GM12864 (cell line): ENCODE measurements at regions not wholly inside any gene's neighbourhood (a gene's known extent, or its start where the extent isn't known, plus 50 kb on each side); places are given as distances from the start of the nearest gene placed in this dataset.

Source experiments
- DNase-seq: peaks from one replicate; pipeline ENCODE4 v3.0.0-alpha.2; 2011; ENCODE audit warnings: low read depth
- H3K4me3 ChIP-seq: 2 replicates; pipeline ENCODE4 v1.5.1; 2011; ENCODE audit warnings: mild to moderate bottlenecking, low read depth, low read length, control low read depth
- TF ChIP-seq, protein P1 (sequence below): IDR thresholded peaks from 2 replicates; pipeline ENCODE4 v1.5.1; 2011; ENCODE audit warnings: low read depth, mild to moderate bottlenecking, moderate library complexity, low read length, control low read depth, inconsistent platforms; ENCODE audit errors: missing control alignments

DNA sequence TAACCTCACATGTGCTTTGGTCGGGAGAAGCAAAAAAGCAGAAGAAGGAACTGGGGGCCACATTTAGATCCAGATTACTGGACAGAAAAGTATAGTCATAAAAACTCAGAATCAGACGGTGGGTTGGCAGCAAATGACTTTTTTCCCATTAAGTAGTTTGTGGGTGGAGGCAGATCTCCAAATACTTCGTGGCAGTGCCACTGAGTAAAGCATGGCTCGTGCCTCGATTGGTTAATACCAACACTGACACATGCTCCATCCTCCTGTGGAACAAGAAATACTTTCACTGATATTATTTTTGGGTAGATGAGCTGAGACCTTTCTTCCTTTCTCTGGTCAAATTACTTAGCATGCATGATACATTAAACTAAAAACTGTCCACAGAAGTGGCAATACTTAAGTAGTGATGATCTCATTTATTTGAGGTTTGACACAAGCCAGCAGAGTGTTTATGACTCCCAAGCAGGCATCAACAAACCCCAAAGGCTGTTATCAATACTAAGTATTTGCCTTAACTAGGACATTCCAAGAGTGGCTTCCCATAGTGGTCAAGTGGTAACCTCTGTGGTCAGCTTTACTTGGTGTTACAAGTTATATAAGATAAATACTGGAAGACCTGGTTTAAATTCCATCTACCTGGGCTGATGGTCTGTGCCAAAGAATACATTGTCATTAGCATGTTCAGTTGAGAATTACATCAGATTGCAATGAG lies 500.0 kb upstream of the RUNX1 start:
- no peak overlapping the region for H3K4me3 ChIP-seq
- TF ChIP-seq, protein P1, sequence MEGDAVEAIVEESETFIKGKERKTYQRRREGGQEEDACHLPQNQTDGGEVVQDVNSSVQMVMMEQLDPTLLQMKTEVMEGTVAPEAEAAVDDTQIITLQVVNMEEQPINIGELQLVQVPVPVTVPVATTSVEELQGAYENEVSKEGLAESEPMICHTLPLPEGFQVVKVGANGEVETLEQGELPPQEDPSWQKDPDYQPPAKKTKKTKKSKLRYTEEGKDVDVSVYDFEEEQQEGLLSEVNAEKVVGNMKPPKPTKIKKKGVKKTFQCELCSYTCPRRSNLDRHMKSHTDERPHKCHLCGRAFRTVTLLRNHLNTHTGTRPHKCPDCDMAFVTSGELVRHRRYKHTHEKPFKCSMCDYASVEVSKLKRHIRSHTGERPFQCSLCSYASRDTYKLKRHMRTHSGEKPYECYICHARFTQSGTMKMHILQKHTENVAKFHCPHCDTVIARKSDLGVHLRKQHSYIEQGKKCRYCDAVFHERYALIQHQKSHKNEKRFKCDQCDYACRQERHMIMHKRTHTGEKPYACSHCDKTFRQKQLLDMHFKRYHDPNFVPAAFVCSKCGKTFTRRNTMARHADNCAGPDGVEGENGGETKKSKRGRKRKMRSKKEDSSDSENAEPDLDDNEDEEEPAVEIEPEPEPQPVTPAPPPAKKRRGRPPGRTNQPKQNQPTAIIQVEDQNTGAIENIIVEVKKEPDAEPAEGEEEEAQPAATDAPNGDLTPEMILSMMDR: no peak

DNA sequence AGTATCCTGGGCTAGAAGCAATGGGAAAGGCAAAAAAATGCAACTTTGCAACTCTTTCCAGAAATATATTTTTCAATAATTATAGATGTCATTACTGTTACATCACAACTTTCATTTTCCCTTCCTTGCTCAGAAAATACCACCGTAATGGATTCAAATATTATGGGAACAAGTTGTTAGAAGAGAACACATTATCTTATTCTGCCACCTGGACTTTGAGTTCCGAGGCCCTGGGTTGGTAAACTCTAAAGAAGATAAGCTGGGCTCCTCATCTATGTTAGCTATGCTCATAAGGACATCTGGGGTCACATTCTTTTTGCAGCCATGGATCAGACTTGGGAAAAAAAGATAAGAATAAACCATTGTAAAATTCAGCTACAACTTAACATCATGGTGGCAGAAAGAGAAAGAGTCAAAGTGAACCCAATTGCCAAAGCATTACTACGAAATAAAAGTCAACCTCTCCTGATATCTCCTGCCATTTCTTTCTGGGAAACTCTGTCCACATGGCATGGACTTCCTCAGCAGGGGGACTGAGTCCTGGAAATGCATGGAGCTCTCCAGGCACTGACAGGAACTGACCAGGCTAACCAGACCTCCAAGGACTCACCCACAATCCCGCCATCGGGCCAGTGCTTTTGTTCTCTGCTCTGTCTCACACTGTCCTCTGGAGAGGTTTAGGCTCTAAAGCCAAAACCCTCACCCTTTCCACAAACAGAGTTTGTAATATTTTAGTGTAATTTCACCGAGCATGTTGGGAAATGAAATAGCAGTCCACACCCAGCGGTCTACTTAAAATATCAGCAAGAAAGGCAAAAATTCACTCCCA lies 499.1 kb upstream of the RUNX1 start:
- no peak overlapping the region for H3K4me3 ChIP-seq
- TF ChIP-seq, protein P1: no peak
- DNase-seq: no peak

More for the DNA sequence above, 500.0 kb upstream of the RUNX1 start:
- DNase-seq: no peak

DNA sequence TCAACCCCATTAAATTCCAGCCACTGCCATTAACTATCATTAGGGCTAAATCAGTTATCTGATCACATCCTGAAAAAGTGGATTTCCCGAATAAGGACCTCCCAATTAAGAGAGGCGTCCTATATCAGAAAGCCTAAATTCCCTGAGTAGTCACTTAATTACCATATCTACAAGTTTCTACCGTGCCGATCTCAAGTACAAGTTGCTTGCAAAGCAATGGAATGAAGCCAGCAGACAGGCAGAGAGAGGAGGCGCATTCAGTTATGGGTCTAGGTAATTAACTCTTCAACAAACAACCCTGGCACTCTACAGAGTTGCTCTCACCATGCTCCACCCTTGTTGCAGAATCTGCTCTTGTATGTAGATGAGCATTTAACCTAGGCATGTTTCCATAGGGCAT lies 494.6 kb upstream of the RUNX1 start:
- no peak for DNase-seq
- TF ChIP-seq, protein P1: no peak
- H3K4me3 ChIP-seq: no peak overlapping the region

DNA sequence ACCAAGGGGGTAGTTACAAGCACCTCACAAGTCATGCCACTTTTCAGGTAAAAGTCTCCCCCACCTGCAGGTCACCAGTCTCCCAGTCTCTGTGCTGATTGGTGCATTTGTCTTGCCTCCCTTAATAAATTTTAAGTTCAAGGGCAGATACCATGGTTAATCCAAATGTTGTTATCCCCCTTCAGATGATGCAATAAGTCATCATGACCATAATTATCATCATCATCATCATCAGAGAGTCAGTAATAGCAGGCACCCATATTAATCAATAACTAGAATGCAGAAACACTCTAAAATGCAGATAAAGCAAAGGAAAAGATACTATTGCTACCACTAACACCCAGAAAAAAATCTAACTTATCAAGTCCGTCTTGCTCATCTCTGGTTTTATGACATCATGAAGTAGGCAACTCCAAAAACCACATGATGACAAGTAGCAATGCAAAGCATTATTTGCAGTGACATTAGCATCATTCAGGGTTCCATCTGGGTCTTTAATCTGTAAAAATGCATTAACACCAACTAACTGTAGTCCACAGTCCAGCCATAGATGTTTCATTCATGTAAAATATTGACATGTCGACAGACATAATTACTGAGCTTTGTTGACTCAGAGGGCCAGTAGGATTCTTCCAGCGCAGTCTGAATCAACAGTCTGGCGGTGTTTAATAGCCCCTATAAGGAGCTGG lies 492.0 kb upstream of the RUNX1 start:
- DNase-seq: no peak
- TF ChIP-seq, protein P1: no peak

DNA sequence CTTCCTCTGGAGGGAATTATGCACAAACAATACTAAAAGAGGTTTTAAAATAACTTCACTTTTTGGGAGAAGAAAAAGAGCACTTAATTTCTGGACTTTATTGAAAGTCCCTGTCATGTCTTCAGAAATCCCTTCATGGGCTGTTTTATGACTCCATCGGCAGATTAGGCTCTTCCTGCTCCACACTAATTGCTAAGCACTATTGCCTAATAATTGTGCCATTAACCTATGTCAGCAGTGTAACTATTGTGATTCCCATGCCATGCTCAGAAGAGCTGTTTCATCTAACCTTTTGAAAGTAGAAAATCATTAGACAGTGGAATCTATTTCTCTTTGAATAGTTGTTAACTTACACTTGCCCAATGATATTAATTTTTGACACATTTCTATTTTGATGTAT lies 489.3 kb upstream of the RUNX1 start:
- TF ChIP-seq, protein P1: no peak
- DNase-seq: no peak
- no peak overlapping the region for H3K4me3 ChIP-seq

More for the DNA sequence above, 492.0 kb upstream of the RUNX1 start:
- H3K4me3 ChIP-seq: no peak overlapping the region

DNA sequence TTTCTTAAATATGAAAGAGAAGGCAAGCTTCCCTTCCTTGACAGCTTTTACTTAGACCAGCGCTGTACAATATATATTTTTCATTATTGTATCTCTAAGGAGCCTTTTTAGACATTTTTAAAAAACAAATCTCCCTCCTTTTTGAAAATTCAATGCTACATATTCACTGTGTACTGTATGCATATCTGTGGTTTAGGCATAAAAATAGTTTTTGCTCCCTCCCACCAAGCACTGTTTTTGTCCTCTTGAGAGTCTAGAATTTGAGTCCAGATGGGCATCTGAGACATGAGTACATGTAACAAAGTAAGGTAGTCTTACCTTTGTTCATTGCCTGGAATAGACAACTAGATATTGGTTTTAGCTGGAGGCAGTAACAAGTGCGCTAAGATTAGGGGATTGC lies 488.5 kb upstream of the RUNX1 start:
- no peak for DNase-seq

More for the DNA sequence above, 488.5 kb upstream of the RUNX1 start:
- TF ChIP-seq, protein P1: no peak
- H3K4me3 ChIP-seq: no peak overlapping the region
